Astrocyte (in vitro differentiated cells and primary cell): ENCODE measurements at regions not wholly inside any gene's neighbourhood (a gene's known extent, or its start where the extent isn't known, plus 50 kb on each side); places are given as distances from the start of the nearest gene placed in this dataset.

ENCODE experiments used
- DNase-seq: peaks from one replicate; pipeline ENCODE4 v3.0.0-alpha.2; 2010; ENCODE audit warnings: low read depth
- FAIRE-seq: peaks from 2 replicates; lab custom pipeline; 2011; peaks lifted over from hg19 to GRCh38; lab: Jason Lieb, UNC
- H2AFZ ChIP-seq: 2 replicates; pipeline ENCODE4 v1.6.0; 2012; ENCODE audit warnings: low read depth, low read length, inconsistent platforms
- H3K27ac ChIP-seq: 2 replicates; pipeline ENCODE4 v1.5.1; 2011; ENCODE audit warnings: low read depth, low read length, inconsistent platforms
- H3K27me3 ChIP-seq: 2 replicates; pipeline ENCODE4 v1.6.0; 2011; ENCODE audit warnings: low read length, inconsistent platforms; ENCODE audit not compliant: insufficient read depth
- H3K36me3 ChIP-seq: 2 replicates; pipeline ENCODE4 v1.5.1; 2011; ENCODE audit warnings: low read length, inconsistent platforms; ENCODE audit not compliant: insufficient read depth
- H3K4me1 ChIP-seq: 2 replicates; pipeline ENCODE4 v1.5.1; 2011; ENCODE audit warnings: low read length, inconsistent platforms; ENCODE audit not compliant: insufficient read depth
- H3K4me2 ChIP-seq: 2 replicates; pipeline ENCODE4 v1.6.0; 2012; ENCODE audit warnings: low read length, inconsistent platforms
- H3K4me3 ChIP-seq: 2 replicates; pipeline ENCODE4 v1.5.1; 2011; ENCODE audit warnings: low read depth, mild to moderate bottlenecking, low read length, inconsistent platforms; ENCODE audit not compliant: insufficient read depth
- H3K79me2 ChIP-seq: 2 replicates; pipeline ENCODE4 v1.6.0; 2012; ENCODE audit warnings: mild to moderate bottlenecking, low read length, inconsistent platforms; ENCODE audit not compliant: insufficient read depth
- H3K9ac ChIP-seq: 2 replicates; pipeline ENCODE4 v1.6.0; 2012; ENCODE audit warnings: mild to moderate bottlenecking, low read length, inconsistent platforms
- H3K9me3 ChIP-seq: 2 replicates; pipeline ENCODE4 v1.5.1; 2012; ENCODE audit warnings: low read depth, mild to moderate bottlenecking, low read length, inconsistent platforms; ENCODE audit not compliant: insufficient read depth
- H4K20me1 ChIP-seq: 2 replicates; pipeline ENCODE4 v1.6.0; 2012; ENCODE audit warnings: low read length, inconsistent platforms; ENCODE audit not compliant: insufficient read depth
- H3K27ac Mint-ChIP-seq: one replicate; pipeline ENCODE4 v1.8.0; 2021; ENCODE audit warnings: mild to moderate bottlenecking, mixed read lengths; ENCODE audit not compliant: unreplicated experiment
- H3K27me3 Mint-ChIP-seq: one replicate; pipeline ENCODE4 v1.8.0; 2021; ENCODE audit warnings: low read depth, mixed read lengths; ENCODE audit not compliant: unreplicated experiment
- H3K36me3 Mint-ChIP-seq: one replicate; pipeline ENCODE4 v1.8.0; 2021; ENCODE audit warnings: low read depth, mixed read lengths; ENCODE audit not compliant: unreplicated experiment
- H3K4me1 Mint-ChIP-seq: one replicate; pipeline ENCODE4 v1.8.0; 2021; ENCODE audit warnings: low read depth, mixed read lengths; ENCODE audit not compliant: unreplicated experiment
- H3K4me3 Mint-ChIP-seq: one replicate; pipeline ENCODE4 v1.8.0; 2021; ENCODE audit warnings: mild to moderate bottlenecking, moderate library complexity, mixed read lengths; ENCODE audit not compliant: unreplicated experiment
- H3K9me3 Mint-ChIP-seq: one replicate; pipeline ENCODE4 v1.8.0; 2021; ENCODE audit warnings: mild to moderate bottlenecking, mixed read lengths; ENCODE audit not compliant: unreplicated experiment
- EZH2 ChIP-seq: IDR thresholded peaks from 2 replicates; pipeline ENCODE4 v1.6.1; 2012; ENCODE audit warnings: mild to moderate bottlenecking, low read length, inconsistent platforms; ENCODE audit not compliant: insufficient read depth
- TF ChIP-seq, protein P1 (sequence below): IDR thresholded peaks from 2 replicates; pipeline ENCODE4 v1.5.1; 2011; ENCODE audit warnings: low read depth, mild to moderate bottlenecking, inconsistent platforms, low read length, moderate library complexity; ENCODE audit not compliant: insufficient read depth

DNA sequence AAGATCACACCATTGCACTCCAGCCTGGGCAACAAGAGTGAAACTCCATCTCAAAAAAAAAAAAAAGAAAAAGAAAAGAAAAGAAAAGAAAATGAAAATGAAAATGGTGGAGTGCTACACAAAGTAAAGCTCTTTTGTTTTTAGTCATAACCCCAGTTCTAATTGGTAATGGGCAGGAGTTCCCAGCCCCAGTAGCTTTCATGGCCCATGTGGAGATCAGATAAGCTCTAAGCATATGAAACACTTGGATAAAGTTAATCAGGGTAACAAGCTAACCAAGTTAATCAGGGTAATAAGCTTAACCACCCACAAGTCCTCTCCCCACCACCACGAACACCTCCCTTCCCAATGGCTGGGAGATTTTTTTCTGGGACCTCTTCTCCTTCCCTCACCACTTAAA lies 240.8 kb downstream of the BCL11A start:
- H3K79me2 ChIP-seq, result no peaks in the 10 kb centered on the region
- no peak for TF ChIP-seq EZH2
- TF ChIP-seq, protein P1, sequence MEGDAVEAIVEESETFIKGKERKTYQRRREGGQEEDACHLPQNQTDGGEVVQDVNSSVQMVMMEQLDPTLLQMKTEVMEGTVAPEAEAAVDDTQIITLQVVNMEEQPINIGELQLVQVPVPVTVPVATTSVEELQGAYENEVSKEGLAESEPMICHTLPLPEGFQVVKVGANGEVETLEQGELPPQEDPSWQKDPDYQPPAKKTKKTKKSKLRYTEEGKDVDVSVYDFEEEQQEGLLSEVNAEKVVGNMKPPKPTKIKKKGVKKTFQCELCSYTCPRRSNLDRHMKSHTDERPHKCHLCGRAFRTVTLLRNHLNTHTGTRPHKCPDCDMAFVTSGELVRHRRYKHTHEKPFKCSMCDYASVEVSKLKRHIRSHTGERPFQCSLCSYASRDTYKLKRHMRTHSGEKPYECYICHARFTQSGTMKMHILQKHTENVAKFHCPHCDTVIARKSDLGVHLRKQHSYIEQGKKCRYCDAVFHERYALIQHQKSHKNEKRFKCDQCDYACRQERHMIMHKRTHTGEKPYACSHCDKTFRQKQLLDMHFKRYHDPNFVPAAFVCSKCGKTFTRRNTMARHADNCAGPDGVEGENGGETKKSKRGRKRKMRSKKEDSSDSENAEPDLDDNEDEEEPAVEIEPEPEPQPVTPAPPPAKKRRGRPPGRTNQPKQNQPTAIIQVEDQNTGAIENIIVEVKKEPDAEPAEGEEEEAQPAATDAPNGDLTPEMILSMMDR, result no peak
- H3K36me3 ChIP-seq, result no peaks in the 10 kb centered on the region
- H3K27ac ChIP-seq, result no peak overlapping the region
- Mint-ChIP-seq H3K4me1 (peaks cover 2% of the 10 kb centered on the region), H3K27ac (no peak overlapping the region), H3K9me3 (no peaks in the 10 kb centered on the region), H3K27me3 (peaks cover 11% of the 10 kb centered on the region), H3K4me3 (no peak overlapping the region), H3K36me3 (no peaks in the 10 kb centered on the region)
- no peak overlapping the region for H3K9ac ChIP-seq
- no peak for DNase-seq
- H3K4me3 ChIP-seq, result no peak overlapping the region
- H4K20me1 ChIP-seq, result no peaks in the 10 kb centered on the region
- H3K4me1 ChIP-seq, result no peaks in the 10 kb centered on the region
- no peaks in the 10 kb centered on the region for H3K9me3 ChIP-seq
- peaks cover 3% of the 10 kb centered on the region for H3K27me3 ChIP-seq
- no peak overlapping the region for H2AFZ ChIP-seq
- no peak overlapping the region for H3K4me2 ChIP-seq
- FAIRE-seq, result no peak

DNA sequence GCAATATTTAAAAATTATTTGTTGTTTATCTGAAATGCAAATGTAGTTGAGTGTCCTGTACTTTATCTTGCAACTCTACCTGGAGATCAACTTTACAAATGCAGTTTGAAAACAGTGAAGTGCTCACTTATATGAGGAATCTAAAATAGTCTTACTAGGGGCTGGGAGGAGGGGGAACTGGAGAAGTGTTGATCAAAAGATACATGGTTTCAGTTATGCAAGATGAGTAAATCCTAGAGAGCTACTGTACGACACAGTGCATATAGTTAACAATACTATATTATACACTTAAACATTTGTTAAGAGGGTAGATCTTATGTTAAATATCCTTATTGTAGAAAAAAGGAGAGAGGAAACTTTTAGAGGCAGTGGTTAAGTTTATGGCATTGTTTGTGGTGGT lies 241.9 kb downstream of the BCL11A start:
- Mint-ChIP-seq H3K27me3 (peaks cover 19% of the 10 kb centered on the region), H3K27ac (no peak overlapping the region), H3K4me3 (no peak overlapping the region), H3K4me1 (peaks cover 2% of the 10 kb centered on the region), H3K9me3 (no peaks in the 10 kb centered on the region), H3K36me3 (no peaks in the 10 kb centered on the region)
- Histone ChIP-seq H3K9me3 (no peaks in the 10 kb centered on the region), H3K4me1 (no peaks in the 10 kb centered on the region), H2AFZ (no peak overlapping the region), H3K79me2 (no peaks in the 10 kb centered on the region), H3K4me2 (no peak overlapping the region), H3K27me3 (no peaks in the 10 kb centered on the region), H3K36me3 (no peaks in the 10 kb centered on the region), H3K27ac (no peak overlapping the region), H3K9ac (no peak overlapping the region), H3K4me3 (no peak overlapping the region), H4K20me1 (no peaks in the 10 kb centered on the region)
- DNase-seq, result no peak
- no peak for FAIRE-seq
- TF ChIP-seq, protein P1, result no peak
- TF ChIP-seq EZH2, result no peak

DNA sequence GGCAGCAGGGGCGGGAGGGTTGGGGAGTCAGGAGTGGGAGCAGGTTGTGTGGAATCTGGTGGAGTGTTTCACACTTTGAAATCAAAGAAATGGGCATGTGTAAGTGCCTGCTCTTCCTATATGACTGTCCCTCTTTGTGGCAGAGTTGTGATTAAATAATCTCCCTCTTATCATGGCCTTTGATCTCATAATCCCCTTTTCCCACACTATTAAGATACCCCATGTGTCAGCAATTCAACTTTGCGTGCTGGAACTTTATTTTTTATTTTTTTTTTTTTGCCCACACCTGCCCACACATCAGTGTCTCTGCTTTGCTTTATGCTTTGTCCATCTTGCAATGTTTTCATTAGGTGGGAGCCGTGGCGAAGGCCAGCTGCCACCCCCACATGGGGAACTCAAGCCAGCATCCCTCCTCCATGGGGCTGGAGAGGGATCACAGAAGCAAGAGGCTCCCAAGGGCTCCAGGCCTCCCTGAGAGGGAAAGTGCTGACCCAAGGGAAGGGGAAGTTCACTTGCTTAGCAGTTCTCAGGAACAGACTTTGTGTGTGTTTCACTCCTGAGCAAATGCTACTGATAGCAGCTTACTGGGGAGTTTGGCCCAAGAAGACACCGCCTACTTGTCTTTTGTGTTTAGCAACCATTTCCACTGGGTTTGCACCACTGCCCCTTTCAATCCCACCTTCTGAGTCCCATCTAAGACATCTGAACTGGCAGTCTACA lies 243.4 kb downstream of the BCL11A start:
- Mint-ChIP-seq H3K9me3 (no peaks in the 10 kb centered on the region), H3K27me3 (peaks cover 29% of the 10 kb centered on the region), H3K27ac (no peak overlapping the region), H3K4me1 (peaks cover 2% of the 10 kb centered on the region), H3K36me3 (no peaks in the 10 kb centered on the region), H3K4me3 (no peak overlapping the region)
- DNase-seq (no peak), FAIRE-seq (no peak)
- H4K20me1 ChIP-seq, result no peaks in the 10 kb centered on the region
- H2AFZ ChIP-seq, result no peak overlapping the region
- H3K27ac ChIP-seq, result no peak overlapping the region
- TF ChIP-seq, protein P1, result no peak
- no peak for TF ChIP-seq EZH2
- no peaks in the 10 kb centered on the region for H3K4me1 ChIP-seq
- no peaks in the 10 kb centered on the region for H3K9me3 ChIP-seq
- H3K36me3 ChIP-seq, result no peaks in the 10 kb centered on the region
- H3K4me2 ChIP-seq, result no peak overlapping the region
- H3K79me2 ChIP-seq, result no peaks in the 10 kb centered on the region
- H3K4me3 ChIP-seq, result no peak overlapping the region
- H3K27me3 ChIP-seq, result no peaks in the 10 kb centered on the region
- no peak overlapping the region for H3K9ac ChIP-seq
